Panc1 (cell line): ENCODE measurements at regions not wholly inside any gene's neighbourhood (a gene's known extent, or its start where the extent isn't known, plus 50 kb on each side); places are given as distances from the start of the nearest gene placed in this dataset.

Source experiments
- POLR2AphosphoS5 ChIP-seq: IDR thresholded peaks from 2 replicates; pipeline ENCODE4 v1.6.1; 2012; ENCODE audit warnings: mild to moderate bottlenecking, low read depth, low read length, moderate library complexity
- TCF7L2 ChIP-seq: IDR thresholded peaks from 2 replicates; pipeline ENCODE4 v1.6.1; 2011; ENCODE audit warnings: mild to moderate bottlenecking, low read depth, low read length, inconsistent platforms
- TF ChIP-seq, protein P1 (sequence below): fragments of 450-650 bp; IDR thresholded peaks from 2 replicates; pipeline ENCODE4 v1.5.1; 2017; ENCODE audit warnings: mild to moderate bottlenecking

- TF ChIP-seq POLR2AphosphoS5 (no peak), TCF7L2 (no peak)
- TF ChIP-seq, protein P1, sequence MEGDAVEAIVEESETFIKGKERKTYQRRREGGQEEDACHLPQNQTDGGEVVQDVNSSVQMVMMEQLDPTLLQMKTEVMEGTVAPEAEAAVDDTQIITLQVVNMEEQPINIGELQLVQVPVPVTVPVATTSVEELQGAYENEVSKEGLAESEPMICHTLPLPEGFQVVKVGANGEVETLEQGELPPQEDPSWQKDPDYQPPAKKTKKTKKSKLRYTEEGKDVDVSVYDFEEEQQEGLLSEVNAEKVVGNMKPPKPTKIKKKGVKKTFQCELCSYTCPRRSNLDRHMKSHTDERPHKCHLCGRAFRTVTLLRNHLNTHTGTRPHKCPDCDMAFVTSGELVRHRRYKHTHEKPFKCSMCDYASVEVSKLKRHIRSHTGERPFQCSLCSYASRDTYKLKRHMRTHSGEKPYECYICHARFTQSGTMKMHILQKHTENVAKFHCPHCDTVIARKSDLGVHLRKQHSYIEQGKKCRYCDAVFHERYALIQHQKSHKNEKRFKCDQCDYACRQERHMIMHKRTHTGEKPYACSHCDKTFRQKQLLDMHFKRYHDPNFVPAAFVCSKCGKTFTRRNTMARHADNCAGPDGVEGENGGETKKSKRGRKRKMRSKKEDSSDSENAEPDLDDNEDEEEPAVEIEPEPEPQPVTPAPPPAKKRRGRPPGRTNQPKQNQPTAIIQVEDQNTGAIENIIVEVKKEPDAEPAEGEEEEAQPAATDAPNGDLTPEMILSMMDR = no peak
Observed at GRCh38 chr10:64840341-64840740, 1319.1 kb downstream of the REEP3 start.
